ENCODE measurements at regions not wholly inside any gene's neighbourhood (a gene's known extent, or its start where the extent isn't known, plus 50 kb on each side); places are given as distances from the start of the nearest gene placed in this dataset.
A peak's percentile ranks its signal among the peaks of the same experiment; 100 is the strongest.
"Not testable (repeated sequence)": the region's sequence is repeated elsewhere in the genome, so short reads cannot be mapped to it uniquely, and the experiment has no call there.

GRCh38 chr4:56134834-56135233, 186.1 kb downstream of the CEP135 start:
- not testable (repeated sequence) for DNase-seq

- no peak for DNase-seq
Measured at GRCh38 chr4:56134266-56134665, 185.5 kb downstream of the CEP135 start.

- no peak for DNase-seq
Measured at GRCh38 chr4:56132835-56133234, 184.1 kb downstream of the CEP135 start.

- not testable (repeated sequence) for DNase-seq
Measured at GRCh38 chr4:56132188-56132587, 183.4 kb downstream of the CEP135 start.

GRCh38 chr4:56130606-56131155, 181.9 kb downstream of the CEP135 start:
- peak; percentile 13 for DNase-seq

- peak; percentile 27 for DNase-seq
Measured at GRCh38 chr4:56129431-56129861, 180.7 kb downstream of the CEP135 start.

- DNase-seq, result no peak
Measured at GRCh38 chr4:56128213-56128612, 179.5 kb downstream of the CEP135 start.

GRCh38 chr4:56127716-56128115, 179.0 kb downstream of the CEP135 start:
- DNase-seq, result no peak

GRCh38 chr4:56123547-56123946, 174.8 kb downstream of the CEP135 start:
- no peak for DNase-seq

- DNase-seq, result no peak
Measured at GRCh38 chr4:56123051-56123450, 174.3 kb downstream of the CEP135 start.

GRCh38 chr4:56118845-56119244, 170.1 kb downstream of the CEP135 start:
- DNase-seq, result no peak

- DNase-seq, result peak; percentile 13
Measured at GRCh38 chr4:56118055-56118454, 169.3 kb downstream of the CEP135 start.

- no peak for DNase-seq
Measured at GRCh38 chr4:56115898-56116297, 167.2 kb downstream of the CEP135 start.

- no peak for DNase-seq
Measured at GRCh38 chr4:56112377-56112776, 163.6 kb downstream of the CEP135 start.

GRCh38 chr4:56106180-56107147, 157.7 kb downstream of the CEP135 start:
- no peak for DNase-seq

GRCh38 chr4:56104188-56104587, 155.4 kb downstream of the CEP135 start:
- no peak for DNase-seq

- DNase-seq, result no peak
Measured at GRCh38 chr4:56102601-56103000, 153.9 kb downstream of the CEP135 start.

GRCh38 chr4:56099378-56099786, 150.6 kb downstream of the CEP135 start:
- DNase-seq, result no peak

GRCh38 chr4:56093576-56093975, 144.8 kb downstream of the CEP135 start:
- no peak for DNase-seq

GRCh38 chr4:56092540-56092939, 143.8 kb downstream of the CEP135 start:
- no peak for DNase-seq

- no peak for DNase-seq
Measured at GRCh38 chr4:56086561-56086960, 137.8 kb downstream of the CEP135 start.

GRCh38 chr4:56086073-56086541, 137.4 kb downstream of the CEP135 start:
- DNase-seq, result no peak

GRCh38 chr4:56085275-56085674, 136.5 kb downstream of the CEP135 start:
- no peak for DNase-seq

GRCh38 chr4:56084851-56085250, 136.1 kb downstream of the CEP135 start:
- no peak for DNase-seq

Data from NCI-H2029 treated with DMSO at 0.1 percent for 48 hours (cell line).